GM12873 (cell line): ENCODE measurements at regions not wholly inside any gene's neighbourhood (a gene's known extent, or its start where the extent isn't known, plus 50 kb on each side); places are given as distances from the start of the nearest gene placed in this dataset.

ENCODE experiments used
- TF ChIP-seq, protein P1 (sequence below): IDR thresholded peaks from 2 replicates; pipeline ENCODE4 v1.5.1; 2012; ENCODE audit warnings: low read depth, mild to moderate bottlenecking, moderate library complexity, low read length, control low read depth; ENCODE audit not compliant: insufficient read depth; ENCODE audit errors: missing control alignments

DNA sequence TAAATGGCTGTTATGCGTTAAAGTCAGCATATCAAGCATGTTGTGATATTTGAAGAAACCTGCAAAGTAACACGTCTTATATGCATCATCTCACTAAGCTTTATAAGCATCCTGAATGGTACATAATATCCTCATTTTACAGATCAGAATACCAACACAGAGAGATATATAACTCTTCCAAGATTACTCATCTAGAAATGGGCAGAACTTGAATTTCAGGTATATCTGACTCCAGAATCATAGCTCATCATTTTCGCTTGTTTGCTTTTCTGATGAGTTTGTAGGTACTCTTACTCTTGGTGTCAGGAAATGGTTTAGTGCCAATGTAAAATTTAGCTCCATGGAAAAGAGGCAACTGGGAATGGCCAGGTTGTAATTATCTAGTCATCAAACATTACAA, 232.3 kb upstream of the ANKH start:
- TF ChIP-seq, protein P1, sequence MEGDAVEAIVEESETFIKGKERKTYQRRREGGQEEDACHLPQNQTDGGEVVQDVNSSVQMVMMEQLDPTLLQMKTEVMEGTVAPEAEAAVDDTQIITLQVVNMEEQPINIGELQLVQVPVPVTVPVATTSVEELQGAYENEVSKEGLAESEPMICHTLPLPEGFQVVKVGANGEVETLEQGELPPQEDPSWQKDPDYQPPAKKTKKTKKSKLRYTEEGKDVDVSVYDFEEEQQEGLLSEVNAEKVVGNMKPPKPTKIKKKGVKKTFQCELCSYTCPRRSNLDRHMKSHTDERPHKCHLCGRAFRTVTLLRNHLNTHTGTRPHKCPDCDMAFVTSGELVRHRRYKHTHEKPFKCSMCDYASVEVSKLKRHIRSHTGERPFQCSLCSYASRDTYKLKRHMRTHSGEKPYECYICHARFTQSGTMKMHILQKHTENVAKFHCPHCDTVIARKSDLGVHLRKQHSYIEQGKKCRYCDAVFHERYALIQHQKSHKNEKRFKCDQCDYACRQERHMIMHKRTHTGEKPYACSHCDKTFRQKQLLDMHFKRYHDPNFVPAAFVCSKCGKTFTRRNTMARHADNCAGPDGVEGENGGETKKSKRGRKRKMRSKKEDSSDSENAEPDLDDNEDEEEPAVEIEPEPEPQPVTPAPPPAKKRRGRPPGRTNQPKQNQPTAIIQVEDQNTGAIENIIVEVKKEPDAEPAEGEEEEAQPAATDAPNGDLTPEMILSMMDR: no peak

DNA sequence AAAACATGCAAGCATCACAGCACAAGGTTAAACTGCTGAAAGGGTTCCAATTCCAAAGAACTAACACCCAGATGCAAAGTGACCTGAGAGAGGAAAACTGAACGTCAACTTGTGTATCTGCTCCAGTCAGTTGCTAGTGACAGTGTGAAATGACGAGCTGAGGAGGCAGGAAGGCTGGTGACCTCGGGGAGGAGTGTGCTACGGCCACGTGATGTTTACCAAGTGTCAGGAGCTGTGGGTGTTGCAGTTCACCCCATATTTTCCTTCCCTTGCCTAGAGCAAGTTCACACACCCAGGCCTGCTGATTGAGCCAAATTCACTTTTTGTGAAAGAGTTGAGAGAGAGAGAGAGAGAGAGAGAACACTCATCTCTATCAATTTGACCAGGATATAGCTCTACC, 231.6 kb upstream of the ANKH start:
- TF ChIP-seq, protein P1: no peak

DNA sequence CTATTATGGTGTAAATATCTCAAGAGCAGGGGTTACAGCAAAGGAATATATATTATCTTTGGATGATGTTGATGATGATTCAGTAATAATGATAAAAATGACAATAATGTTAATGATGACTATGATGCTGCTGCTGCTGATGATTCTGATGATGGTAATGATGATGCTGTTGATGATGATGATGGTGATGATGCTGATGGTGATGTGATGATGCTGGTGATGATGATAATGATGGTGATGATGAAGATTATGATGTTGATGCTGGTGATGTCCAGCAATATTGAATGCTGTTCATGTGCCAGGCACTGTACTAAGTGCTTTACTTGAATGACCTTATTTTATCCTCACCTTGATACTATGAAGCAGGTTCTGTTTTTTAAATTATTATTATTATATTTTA, 226.0 kb upstream of the ANKH start:
- TF ChIP-seq, protein P1: no peak

DNA sequence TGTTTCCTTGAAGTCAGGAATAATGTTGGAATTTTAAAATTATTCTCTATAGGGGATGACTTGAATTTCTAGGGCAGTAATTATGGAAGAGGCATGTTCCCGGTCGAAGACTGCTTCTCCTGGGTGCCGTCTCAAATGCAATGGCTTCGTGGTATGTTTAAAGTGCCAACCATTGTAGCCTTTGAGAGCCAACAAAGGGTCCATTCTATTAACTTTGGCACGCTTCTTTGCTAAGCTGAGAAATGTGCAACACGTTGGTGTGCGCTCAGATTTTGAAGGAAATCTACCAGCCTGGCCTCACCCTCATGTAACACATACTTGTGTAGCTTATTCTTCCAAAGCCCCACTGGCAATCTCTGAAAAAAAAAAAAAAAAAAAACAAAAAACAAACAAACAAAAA, 221.2 kb upstream of the ANKH start:
- TF ChIP-seq, protein P1: no peak

DNA sequence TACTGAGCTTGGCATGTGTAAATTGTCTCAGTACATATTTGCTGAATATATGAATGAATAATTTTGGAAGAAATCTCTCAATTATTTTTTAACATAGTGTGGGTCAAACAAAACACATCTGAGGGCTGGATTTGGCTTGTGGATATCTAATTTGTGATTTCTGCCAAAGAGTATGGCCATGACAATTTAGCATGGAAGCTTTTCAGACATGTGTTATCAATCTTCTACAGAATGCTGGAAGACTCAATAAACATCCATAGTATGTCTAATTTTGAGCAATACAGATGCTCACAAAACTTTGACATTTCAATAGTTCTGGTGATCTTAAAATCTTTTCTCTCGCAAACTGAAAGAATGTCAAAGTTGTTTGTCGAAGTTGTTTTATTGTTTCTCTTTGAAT, 214.1 kb upstream of the ANKH start:
- TF ChIP-seq, protein P1: no peak

DNA sequence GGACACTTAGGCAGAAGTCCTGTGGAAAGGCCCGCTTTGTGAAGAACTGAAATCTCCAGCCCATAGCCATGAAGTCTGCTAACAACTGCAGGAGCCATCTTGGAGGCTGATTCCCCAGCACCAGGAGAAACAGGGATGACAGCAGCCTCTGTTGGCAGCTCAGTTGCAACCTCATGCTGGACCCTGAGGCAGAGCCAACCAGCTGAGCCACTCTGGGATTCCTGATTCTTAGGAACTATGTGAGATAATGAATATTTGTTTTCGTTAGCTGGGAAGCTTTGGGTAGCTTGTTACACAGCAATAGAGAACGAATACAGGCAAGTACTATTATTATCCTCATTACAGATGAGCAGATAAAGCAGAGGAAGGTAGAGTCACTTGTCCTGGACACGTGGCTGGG, 210.5 kb upstream of the ANKH start:
- TF ChIP-seq, protein P1: no peak

DNA sequence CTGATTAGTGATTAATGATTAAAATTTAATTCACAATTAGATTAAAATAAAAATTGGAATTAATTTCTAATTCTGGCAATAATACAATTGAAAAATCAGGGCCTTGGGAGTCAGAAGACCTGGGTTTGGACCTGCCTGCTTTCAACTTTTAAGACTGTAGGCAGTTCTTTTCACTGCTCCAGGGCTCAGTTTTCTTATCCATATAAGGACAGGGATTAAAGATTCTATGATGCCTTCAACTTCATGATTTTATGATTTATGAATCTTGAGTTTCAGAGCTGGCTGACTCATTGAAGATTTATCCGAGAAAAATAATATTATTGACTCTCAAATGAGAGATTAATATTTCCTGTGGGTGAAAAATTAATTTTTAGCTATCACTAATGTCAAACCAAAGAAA, 208.6 kb upstream of the ANKH start:
- TF ChIP-seq, protein P1: no peak
